ENCODE measurements at regions not wholly inside any gene's neighbourhood (a gene's known extent, or its start where the extent isn't known, plus 50 kb on each side); places are given as distances from the start of the nearest gene placed in this dataset.
A peak's percentile ranks its signal among the peaks of the same experiment; 100 is the strongest.
"Not testable (repeated sequence)": the region's sequence is repeated elsewhere in the genome, so short reads cannot be mapped to it uniquely, and the experiment has no call there.

DNA sequence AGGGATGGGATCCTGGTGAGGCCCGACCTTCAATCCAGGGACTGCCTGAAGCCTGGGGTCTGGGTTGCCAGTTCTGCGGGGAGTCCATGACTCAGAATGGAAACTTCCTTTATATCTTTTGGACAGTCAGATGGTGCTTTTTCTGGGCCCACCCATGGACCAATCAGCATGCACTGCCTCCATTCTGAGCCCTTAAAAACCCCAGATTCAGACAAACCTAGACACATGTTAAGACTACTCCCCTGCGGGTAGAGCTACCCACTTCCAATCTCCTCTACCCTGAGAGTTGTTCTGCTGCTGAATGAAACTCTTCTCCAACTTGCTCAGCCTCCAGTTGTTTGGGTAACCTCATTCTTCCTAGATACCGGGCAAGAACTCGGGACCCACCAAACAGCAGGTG, 1315.2 kb upstream of the MIR17HG start:
- intact Hi-C loops (cut with DNase I, micrococcal nuclease) = no loop called here
- ATAC-seq (no peak), DNase-seq (no peak)

DNA sequence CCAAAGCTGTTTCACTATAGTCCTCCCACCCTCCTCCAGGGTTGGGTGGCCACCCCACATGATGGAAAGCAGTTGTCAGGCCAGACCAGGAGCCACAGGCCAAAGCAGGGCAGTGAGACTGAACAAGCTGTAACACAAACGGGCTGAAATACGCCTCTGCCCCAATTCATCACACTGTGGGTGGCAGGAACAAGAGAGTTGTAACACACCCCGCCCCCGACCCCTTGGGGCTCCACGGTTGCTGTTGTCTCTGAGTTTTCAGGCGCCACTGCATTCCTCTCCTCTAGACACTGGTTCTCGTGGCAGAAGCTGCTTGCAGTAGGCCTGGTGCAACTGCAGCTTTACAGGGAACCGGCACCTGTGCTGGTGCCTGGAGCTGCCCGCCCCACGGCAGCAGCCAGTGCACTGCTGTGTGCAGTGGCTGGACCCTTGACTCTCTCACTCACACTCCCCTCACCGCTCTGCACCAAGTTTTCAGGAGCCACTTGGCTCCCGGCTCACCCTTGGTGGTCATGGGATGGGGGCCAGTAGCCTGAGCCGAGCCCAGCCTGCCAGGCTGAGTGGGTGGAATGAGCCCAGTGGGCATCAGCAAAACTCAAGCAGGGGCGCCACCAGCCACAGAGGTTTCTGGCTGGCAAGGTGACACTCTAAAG, 1314.5 kb upstream of the MIR17HG start:
- DNase-seq (no peak), ATAC-seq (no peak)
- intact Hi-C loops (cut with DNase I, micrococcal nuclease) = no loop called here

- no peak for ATAC-seq
- intact Hi-C loops (cut with DNase I, micrococcal nuclease) = no loop called here
- no peak for DNase-seq
Observed at GRCh38 chr13:90039516-90039915, 1308.0 kb upstream of the MIR17HG start.

GRCh38 chr13:90047600-90047999, 1299.9 kb upstream of the MIR17HG start:
- intact Hi-C loops (cut with DNase I, micrococcal nuclease) = no loop called here

GRCh38 chr13:90049989-90050671, 1297.4 kb upstream of the MIR17HG start:
- DNase-seq = no peak
- intact Hi-C loops (cut with DNase I, micrococcal nuclease) = no loop called here
- no peak for ATAC-seq

More at GRCh38 chr13:90047600-90047999, 1299.9 kb upstream of the MIR17HG start:
- DNase-seq = no peak
- ATAC-seq = no peak

GRCh38 chr13:90055121-90055520, 1292.4 kb upstream of the MIR17HG start:
- intact Hi-C loops (cut with DNase I, micrococcal nuclease) = no loop called here
- no peak for ATAC-seq
- DNase-seq = no peak

- ATAC-seq (no peak), DNase-seq (no peak)
- intact Hi-C loops (cut with DNase I, micrococcal nuclease) = no loop called here
Observed at GRCh38 chr13:90055760-90056159, 1291.7 kb upstream of the MIR17HG start.

DNA sequence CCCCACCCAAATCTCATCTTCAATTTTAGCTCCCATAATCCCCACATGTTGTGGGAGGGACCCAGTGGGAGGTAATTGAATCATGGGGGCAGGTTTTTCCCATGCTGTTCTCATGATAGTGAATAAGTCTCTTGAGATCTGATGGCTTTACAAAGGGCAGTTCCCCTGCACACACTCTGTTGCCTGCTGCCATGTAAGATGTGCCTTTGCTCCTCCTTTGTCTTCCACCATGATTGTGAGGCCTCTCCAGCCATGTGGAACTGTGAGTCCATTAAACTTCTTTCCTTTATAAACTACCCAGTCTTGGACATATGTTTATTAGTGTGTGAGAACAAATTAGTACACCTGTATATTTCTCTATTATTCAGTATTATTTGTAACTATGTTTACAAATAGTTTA, 1283.3 kb upstream of the MIR17HG start:
- intact Hi-C loops (cut with DNase I, micrococcal nuclease); DNase-seq; ATAC-seq: not testable (repeated sequence)

DNA sequence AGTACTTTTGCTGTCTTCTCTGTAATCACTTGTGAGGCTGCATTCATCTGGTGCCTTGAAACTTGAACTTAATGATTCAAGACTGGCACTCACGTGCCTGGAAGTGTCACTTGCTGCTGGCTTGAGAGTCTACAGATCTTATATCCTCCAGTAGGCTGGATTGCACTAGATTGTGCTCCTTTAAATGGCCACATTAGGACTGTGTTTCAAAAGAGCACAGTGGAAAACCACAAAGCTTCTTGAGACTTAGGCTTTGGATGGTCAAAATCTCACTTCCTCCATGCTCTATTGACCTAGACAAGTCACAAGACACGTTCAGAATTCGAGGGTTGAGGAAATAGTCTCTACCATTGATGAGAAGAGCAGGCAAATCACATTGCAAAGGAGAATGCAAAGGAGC, 1278.8 kb upstream of the MIR17HG start:
- intact Hi-C loops (cut with DNase I, micrococcal nuclease) = no loop called here
- DNase-seq = no peak
- ATAC-seq = no peak

DNA sequence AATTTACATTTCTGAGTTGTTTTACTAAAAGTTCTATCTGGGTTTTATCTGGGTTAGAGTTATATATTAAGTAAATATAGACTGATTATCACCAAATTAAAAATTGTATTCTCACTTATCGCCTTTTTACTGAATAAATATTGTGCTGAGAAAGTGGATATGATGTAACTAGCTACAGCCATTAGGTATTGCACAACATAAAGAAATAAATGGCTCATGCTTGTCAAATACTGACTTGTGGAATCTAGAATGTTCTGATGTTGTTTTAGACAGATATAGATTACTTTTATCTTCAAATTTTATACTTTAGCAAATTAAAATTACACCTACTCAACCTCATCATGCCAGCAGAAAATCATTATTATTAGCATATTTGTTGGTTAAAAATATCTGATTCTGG, 1277.1 kb upstream of the MIR17HG start:
- intact Hi-C loops (cut with DNase I, micrococcal nuclease) = no loop called here
- DNase-seq = no peak
- no peak for ATAC-seq

DNA sequence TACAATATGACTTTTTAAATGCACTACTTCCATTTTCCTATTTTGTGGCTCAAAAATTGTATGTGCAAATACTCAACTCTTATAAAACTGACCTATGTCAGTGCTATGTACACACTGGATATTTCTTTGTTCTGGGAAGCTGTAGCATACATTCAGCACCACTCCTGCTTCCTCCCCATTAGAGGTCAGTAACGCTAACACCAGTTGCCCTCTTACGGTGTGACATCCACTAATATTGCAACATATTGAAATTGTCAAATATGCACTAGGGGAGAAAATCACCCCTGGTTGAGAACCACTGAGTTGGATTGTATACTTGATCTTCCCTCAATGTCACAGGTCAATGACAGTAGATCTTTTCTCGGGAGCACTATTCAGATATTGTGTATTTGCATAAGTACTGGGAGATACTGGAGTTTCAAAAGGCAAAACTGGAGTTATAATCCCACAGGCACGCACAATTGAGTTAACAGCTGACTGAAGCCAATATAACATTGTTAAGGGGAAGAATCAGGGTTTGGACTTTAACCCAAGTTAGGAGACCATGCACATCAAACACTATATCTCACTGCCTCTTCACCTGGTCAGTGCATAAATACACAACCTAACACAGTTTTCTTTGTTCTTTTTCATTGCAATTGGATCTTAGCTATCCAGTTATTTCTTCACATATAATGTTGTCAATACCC, 1276.5 kb upstream of the MIR17HG start:
- intact Hi-C loops (cut with DNase I, micrococcal nuclease) = no loop called here
- DNase-seq (no peak), ATAC-seq (peak; percentile 49)

DNA sequence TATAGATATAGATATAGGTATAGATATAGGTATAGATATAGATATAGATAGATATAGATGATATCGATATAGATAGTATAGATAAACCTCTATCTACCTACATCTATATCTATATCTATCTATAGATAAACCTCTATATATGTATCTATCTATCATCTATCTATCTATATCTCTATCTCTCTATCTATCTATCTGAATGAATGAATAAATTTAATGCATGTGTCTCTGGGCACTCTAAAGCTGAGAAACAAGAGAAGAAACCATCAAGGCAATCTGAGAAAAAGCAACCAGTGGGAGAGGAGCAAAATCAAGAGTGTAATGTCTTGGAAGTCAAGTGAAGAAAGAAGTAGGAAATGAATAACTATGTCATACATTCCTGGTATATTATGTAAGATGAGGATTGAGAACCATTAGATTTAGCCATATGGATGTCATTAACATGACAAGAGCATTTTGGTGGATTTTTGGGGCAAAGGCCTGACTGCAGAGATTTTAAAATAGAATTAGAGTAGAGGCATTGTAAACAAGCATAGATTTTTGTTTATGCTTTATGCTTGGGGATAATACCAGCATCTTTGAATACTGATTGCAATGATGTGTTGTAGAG, 1262.7 kb upstream of the MIR17HG start:
- intact Hi-C loops (cut with DNase I, micrococcal nuclease) = no loop called here
- no peak for DNase-seq
- no peak for ATAC-seq

GRCh38 chr13:90089051-90089450, 1258.4 kb upstream of the MIR17HG start:
- ATAC-seq (no peak), DNase-seq (no peak)
- intact Hi-C loops (cut with DNase I, micrococcal nuclease) = no loop called here

DNA sequence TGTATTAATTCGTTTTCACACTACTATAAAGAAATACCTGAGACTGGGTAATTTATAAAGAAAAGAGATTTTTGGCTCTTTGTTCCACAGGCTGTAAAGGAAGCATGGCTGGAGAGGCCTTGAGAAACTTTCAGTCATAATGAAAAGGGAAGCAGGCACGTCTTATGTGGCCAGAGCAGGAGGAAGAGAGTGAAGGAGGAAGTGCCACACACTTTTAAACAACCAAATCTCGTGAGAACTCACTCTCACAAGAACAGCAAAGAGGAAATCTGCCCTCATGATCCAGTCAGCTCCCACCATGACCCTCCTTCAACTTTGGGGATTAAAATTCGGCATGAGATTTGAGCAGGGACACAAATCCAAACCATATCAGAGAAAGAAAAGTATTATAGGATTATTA, 1255.9 kb upstream of the MIR17HG start:
- DNase-seq (no peak), ATAC-seq (no peak)
- intact Hi-C loops (cut with DNase I, micrococcal nuclease) = no loop called here

- intact Hi-C loops (cut with DNase I, micrococcal nuclease) = no loop called here
- DNase-seq (no peak), ATAC-seq (no peak)
Observed at GRCh38 chr13:90094357-90094756, 1253.1 kb upstream of the MIR17HG start.

DNA sequence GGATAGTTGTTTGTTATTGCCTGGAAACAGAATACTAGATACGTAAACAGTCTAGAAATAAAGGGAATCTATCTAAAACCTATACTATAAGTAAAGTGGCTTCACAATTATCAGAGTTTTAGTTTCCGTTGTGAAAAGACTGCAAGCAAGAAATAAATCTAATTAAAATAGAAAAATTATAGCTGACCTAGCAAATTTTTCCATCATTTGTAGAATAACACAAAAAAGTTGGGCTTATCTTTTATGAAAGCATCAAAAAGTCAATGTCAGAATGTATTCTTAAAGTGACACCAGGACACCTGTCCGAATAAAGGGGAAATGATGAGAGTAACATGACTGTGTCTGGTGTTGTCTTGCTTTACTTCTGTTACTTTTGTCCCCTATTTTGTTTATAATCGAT, 1248.9 kb upstream of the MIR17HG start:
- intact Hi-C loops (cut with DNase I, micrococcal nuclease) = no loop called here
- no peak for DNase-seq
- ATAC-seq = no peak

- intact Hi-C loops (cut with DNase I, micrococcal nuclease) = no loop called here
- DNase-seq (no peak), ATAC-seq (no peak)
Observed at GRCh38 chr13:90099847-90100246, 1247.6 kb upstream of the MIR17HG start.

- intact Hi-C loops (cut with DNase I, micrococcal nuclease) = no loop called here
- DNase-seq (no peak), ATAC-seq (no peak)
Observed at GRCh38 chr13:90103099-90103784, 1244.2 kb upstream of the MIR17HG start.

- no peak for ATAC-seq
- intact Hi-C loops (cut with DNase I, micrococcal nuclease) = no loop called here
Observed at GRCh38 chr13:90104764-90105163, 1242.7 kb upstream of the MIR17HG start.

More at GRCh38 chr13:90104764-90105163, 1242.7 kb upstream of the MIR17HG start:
- no peak for DNase-seq

All from left colon (tissue), 2 donors.